GM10266 (cell line): ENCODE measurements at regions not wholly inside any gene's neighbourhood (a gene's known extent, or its start where the extent isn't known, plus 50 kb on each side); places are given as distances from the start of the nearest gene placed in this dataset.

Experiments
- DNase-seq: peaks from one replicate; pipeline ENCODE4 v3.0.0; 2012; ENCODE audit errors: extremely low spot score
- TF ChIP-seq, protein P1 (sequence below): IDR thresholded peaks from 2 replicates; pipeline ENCODE4 v1.5.1; 2012; ENCODE audit warnings: mild to moderate bottlenecking, low read depth; ENCODE audit not compliant: control insufficient read depth, insufficient read depth; ENCODE audit errors: missing control alignments

DNA sequence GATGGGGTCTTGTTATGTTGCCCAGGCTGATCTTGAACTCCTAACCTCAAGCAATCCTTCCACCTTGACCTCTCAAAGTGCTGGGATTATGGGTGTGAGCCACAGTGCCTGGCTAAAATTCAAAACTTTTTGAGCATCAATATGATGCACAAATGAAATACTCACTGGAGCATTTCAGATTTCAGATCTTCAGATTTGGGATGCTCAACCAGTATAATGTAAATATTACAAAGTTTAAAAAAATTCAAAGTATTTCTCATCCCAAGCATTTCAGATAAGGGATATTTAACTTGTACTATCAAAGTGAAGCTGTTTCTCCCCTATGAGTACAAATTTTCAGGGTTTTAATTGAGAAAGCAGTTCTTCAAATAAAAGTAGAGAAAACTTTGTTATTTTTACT is 164.1 kb upstream of the CCDC68 start:
- TF ChIP-seq, protein P1, sequence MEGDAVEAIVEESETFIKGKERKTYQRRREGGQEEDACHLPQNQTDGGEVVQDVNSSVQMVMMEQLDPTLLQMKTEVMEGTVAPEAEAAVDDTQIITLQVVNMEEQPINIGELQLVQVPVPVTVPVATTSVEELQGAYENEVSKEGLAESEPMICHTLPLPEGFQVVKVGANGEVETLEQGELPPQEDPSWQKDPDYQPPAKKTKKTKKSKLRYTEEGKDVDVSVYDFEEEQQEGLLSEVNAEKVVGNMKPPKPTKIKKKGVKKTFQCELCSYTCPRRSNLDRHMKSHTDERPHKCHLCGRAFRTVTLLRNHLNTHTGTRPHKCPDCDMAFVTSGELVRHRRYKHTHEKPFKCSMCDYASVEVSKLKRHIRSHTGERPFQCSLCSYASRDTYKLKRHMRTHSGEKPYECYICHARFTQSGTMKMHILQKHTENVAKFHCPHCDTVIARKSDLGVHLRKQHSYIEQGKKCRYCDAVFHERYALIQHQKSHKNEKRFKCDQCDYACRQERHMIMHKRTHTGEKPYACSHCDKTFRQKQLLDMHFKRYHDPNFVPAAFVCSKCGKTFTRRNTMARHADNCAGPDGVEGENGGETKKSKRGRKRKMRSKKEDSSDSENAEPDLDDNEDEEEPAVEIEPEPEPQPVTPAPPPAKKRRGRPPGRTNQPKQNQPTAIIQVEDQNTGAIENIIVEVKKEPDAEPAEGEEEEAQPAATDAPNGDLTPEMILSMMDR: no peak

DNA sequence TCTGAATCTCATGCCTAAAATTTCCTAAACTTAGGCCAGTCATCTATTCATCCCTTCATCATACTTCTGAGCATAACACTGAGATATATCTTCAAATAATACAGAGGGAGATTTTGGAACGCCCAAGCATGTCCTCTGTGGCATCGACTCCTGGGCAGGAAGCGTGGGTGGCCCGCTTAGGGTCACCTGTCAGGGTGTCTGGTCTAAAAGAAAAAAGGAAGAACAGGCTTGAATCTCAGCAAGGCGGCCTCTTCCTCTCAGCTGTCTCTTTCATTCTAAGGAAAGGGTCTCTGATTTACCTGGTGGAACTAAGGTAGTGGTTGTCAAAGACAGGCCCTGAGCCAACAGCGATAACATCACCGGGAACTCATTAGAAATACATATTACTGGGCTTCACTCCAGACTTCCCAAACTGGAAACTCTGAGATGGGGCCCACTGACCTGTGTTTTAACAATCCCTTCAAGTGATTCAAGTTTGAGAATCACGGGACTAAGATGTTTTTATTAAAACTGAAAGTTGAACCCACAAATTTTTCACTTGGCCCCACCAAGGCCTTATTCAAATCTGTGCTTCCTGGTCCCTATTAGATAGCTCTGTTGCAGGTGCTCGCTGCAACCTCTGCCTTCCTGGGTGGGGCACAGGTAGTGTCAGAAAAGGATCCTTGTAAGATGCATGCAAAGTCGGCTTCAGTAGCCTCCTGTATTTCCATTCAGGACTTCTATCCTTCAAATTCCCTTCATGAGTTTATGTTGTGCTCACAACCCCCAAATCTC is 162.3 kb upstream of the CCDC68 start:
- TF ChIP-seq, protein P1: no peak
- DNase-seq: no peak

More for the DNA sequence above, 164.1 kb upstream of the CCDC68 start:
- no peak for DNase-seq

DNA sequence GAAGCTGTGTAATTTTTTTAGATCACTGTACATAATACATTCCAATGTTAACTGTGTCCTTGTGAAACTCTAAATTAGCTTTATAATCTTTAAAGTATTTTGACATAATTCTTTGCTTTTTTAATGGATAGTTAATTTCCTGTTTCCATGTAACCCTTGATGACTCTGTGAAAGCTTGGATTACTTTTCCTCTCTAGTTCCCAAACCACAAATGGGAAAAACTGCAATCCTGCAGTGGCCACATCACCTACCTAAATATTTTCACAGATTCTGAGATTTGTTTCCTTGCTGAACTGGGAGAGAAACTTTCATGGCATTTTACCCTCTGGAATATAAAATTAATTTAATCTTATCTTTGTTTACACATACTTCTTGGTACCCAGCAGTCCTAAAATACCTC is 161.6 kb upstream of the CCDC68 start:
- TF ChIP-seq, protein P1: no peak
- DNase-seq: no peak

DNA sequence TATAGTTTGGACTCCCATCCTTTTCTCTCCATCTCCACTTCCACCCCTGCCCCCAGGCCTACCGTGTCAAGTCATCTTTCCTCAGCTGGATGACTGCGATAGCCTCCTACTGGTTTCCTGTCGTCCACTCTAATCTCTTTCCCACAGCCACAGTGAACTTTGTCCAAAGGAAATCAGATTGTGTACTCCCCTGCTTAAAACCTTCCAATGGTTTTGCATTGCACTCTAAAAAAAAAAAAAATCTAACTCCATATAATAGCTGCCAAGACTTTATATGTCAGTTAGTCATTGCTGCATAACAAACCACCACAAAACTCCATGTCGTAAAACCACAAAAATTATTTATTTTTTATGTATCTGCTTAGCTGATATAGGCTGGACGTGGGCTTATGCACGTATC is 160.2 kb upstream of the CCDC68 start:
- no peak for DNase-seq
- TF ChIP-seq, protein P1: no peak

DNA sequence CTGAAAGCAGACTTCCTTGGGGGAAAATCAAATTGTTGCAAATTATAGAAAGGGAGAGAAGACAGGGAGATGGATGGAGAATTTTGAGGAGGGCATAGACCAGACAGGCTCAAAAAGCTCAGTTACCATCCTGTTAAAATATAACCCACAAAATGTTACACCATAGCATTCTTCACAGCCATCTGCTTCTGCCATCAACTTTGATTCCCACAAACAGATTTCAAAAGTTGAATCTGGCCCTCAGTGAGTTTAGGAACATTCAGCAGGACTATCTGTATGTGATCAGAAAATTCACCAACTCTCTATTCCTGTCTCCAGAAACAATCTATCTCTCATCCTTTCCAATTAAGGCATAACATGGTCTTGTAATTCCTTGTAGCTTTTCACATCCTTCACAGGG is 159.8 kb upstream of the CCDC68 start:
- no peak for DNase-seq
- TF ChIP-seq, protein P1: no peak

DNA sequence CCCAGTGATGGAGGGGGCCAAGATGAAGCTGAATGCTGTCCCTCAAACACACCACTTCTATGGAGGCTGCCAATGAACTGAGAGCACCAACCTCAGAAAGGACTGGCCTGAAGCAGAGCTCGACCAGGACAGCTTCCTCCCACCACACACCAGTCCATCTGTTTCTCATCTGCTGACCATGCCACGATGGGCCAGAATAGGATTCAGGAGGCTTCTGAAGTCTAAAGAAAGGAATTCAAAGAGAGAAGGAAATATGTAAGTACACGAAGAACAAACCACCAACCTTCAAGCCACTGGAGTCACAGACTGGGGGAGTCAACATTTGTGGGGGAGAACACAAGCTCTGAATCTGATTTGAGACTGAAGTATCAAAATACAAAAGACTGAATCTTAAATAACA is 157.6 kb upstream of the CCDC68 start:
- TF ChIP-seq, protein P1: no peak
- no peak for DNase-seq

DNA sequence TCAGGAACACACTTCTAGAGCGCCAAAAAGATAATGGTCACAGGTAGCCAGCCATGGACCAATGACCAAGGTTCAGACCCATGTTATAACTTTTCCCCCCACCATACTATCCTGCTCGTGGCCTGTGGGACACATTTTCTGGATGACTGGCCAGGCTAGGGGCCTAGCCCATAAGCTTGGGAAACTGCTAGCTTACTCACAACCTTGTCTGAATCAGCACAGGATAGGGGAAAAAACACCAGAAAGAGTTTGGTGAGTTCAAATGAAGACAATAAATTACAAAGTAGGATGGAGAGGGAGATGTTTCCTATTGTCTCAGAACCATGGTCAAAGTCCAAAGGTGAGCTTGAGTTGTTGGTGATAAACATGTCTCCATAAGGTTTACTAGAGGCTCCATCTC is 156.3 kb upstream of the CCDC68 start:
- TF ChIP-seq, protein P1: no peak
- DNase-seq: no peak
